GM12878 (cell line): ENCODE measurements at regions not wholly inside any gene's neighbourhood (a gene's known extent, or its start where the extent isn't known, plus 50 kb on each side); places are given as distances from the start of the nearest gene placed in this dataset.

Experiments
- ELK1 ChIP-seq: IDR thresholded peaks from 2 replicates; pipeline ENCODE4 v1.6.1; 2012; ENCODE audit warnings: low read depth, low read length, improper control_type of control experiment
- EZH2 ChIP-seq: IDR thresholded peaks from 2 replicates; pipeline ENCODE4 v1.6.1; 2012; ENCODE audit warnings: low read depth, mild to moderate bottlenecking, control low read depth, inconsistent platforms, low read length, borderline replicate concordance; ENCODE audit not compliant: control insufficient read depth
- REST ChIP-seq: IDR thresholded peaks from 2 replicates; pipeline ENCODE4 v1.6.1; 2012; ENCODE audit warnings: mild to moderate bottlenecking, low read depth, low read length
- TARDBP ChIP-seq: IDR thresholded peaks from 2 replicates; pipeline ENCODE4 v1.6.1; 2016; ENCODE audit warnings: borderline replicate concordance
- TCF12 ChIP-seq: IDR thresholded peaks from 2 replicates; pipeline ENCODE4 v1.6.1; 2011; ENCODE audit warnings: low read depth, mild to moderate bottlenecking, low read length

GRCh38 chr2:167340322-167340721, 452.0 kb downstream of the XIRP2 start:
- TF ChIP-seq REST (no peak), TARDBP (no peak), TCF12 (no peak), EZH2 (no peak), ELK1 (no peak)
